H1 (cell line): ENCODE measurements at regions not wholly inside any gene's neighbourhood (a gene's known extent, or its start where the extent isn't known, plus 50 kb on each side); places are given as distances from the start of the nearest gene placed in this dataset.

Experiments used
- JUND ChIP-seq: IDR thresholded peaks from 2 replicates; pipeline ENCODE4 v1.6.1; 2011; ENCODE audit warnings: mild to moderate bottlenecking, improper control_type of control experiment, low read length
- KDM1A ChIP-seq: fragments of 200-600, 300-600 bp; sonication (generic); IDR thresholded peaks from 2 replicates; pipeline ENCODE4 v1.7.1; 2016; ENCODE audit warnings: mild to moderate bottlenecking, low read length, borderline replicate concordance
- POLR2A ChIP-seq, 2 experiments: IDR thresholded peaks; 1 replicate in 1 of 2; 2 replicates in 1 of 2; pipeline ENCODE4 v1.6.1; 2011; ENCODE audit warnings: low read depth in 2 of 2, low read length in 2 of 2, mild to moderate bottlenecking in 2 of 2; ENCODE audit errors: control extremely low read depth in 1 of 2
- TF ChIP-seq, protein P1 (sequence below), 3 experiments: IDR thresholded peaks; 1 replicate in 2 of 3; 2 replicates in 1 of 3; pipeline versions ENCODE4 v1.5.1 to v1.6.1; 2011; ENCODE audit warnings: low read length in 3 of 3, mild to moderate bottlenecking in 3 of 3, inconsistent platforms in 2 of 3, low read depth in 1 of 3, moderate library complexity in 1 of 3; ENCODE audit not compliant: insufficient read depth in 1 of 3; ENCODE audit errors: control extremely low read depth in 1 of 3

DNA sequence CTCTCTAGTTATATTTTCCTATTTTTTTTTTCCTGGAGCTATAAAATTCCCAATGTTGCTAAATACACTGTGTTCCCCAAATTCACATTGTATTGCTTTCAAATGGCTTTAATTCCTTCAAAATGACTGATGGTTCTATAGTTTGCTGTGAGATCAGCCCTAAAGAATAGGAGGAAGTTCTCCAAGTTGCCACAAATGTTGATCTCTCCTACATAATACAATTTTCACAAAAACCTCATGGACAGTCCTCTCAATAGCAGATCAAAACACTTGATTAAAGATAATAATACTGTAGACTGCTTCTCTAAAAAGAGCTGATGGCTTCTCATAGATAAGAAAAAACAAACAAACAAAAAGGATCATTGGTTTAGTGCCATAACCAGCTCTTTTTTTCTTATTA is 97.8 kb upstream of the CAV2 start:
- TF ChIP-seq POLR2A (IDR thresholded peaks at IDR 0.05; ENCODE audit: control extremely low read depth in 1 of 2, low read depth in 2 of 2, low read length in 2 of 2) = no peak
- TF ChIP-seq JUND = no peak
- no peak for TF ChIP-seq KDM1A
- TF ChIP-seq, protein P1, sequence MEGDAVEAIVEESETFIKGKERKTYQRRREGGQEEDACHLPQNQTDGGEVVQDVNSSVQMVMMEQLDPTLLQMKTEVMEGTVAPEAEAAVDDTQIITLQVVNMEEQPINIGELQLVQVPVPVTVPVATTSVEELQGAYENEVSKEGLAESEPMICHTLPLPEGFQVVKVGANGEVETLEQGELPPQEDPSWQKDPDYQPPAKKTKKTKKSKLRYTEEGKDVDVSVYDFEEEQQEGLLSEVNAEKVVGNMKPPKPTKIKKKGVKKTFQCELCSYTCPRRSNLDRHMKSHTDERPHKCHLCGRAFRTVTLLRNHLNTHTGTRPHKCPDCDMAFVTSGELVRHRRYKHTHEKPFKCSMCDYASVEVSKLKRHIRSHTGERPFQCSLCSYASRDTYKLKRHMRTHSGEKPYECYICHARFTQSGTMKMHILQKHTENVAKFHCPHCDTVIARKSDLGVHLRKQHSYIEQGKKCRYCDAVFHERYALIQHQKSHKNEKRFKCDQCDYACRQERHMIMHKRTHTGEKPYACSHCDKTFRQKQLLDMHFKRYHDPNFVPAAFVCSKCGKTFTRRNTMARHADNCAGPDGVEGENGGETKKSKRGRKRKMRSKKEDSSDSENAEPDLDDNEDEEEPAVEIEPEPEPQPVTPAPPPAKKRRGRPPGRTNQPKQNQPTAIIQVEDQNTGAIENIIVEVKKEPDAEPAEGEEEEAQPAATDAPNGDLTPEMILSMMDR (IDR thresholded peaks at IDR 0.05; ENCODE audit: control extremely low read depth in 1 of 3, insufficient read depth in 1 of 3, low read depth in 1 of 3, low read length in 3 of 3) = no peak
